ENCODE measurements at regions not wholly inside any gene's neighbourhood (a gene's known extent, or its start where the extent isn't known, plus 50 kb on each side); places are given as distances from the start of the nearest gene placed in this dataset.

DNA sequence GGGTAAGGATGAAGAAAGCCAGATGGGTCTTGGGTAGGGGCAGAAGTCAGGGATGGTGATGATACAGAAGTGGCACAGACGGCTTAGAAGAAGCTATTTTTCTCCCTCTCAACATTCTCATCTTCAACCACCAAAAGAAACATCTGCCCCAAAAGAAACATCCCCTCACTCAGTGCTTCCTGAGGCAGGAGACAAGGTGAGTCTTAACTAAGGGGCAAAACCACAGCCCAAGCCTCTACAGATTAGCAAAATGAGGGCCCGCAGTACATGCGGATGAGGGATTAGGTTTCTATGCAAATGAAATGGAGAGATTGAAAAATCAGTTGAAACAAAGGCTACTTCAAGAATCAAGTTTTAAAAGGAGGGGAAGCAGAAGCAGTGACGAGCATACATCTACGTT is 241.3 kb upstream of the CCDC196 start:
- Histone ChIP-seq H4K20me1 (ENCODE audit: insufficient read depth) (no peaks in the 10 kb centered on the region), H3K4me1 (ENCODE audit: low read depth, poor library complexity, severe bottlenecking) (no peaks in the 10 kb centered on the region), H3K4me3 (IDR thresholded peaks at IDR 0.05; ENCODE audit: insufficient read depth, low read depth, low read length) (no peak overlapping the region), H3K36me3 (ENCODE audit: insufficient read depth) (no peaks in the 10 kb centered on the region), H3K27ac (no peak overlapping the region), H3K79me2 (ENCODE audit: insufficient read depth, low read depth) (no peaks in the 10 kb centered on the region), H3K9ac (no peak overlapping the region), H2AFZ (ENCODE audit: low read depth) (no peak overlapping the region), H3K4me2 (no peak overlapping the region), H3K27me3 (ENCODE audit: insufficient read depth, low read depth) (no peaks in the 10 kb centered on the region)
- TF ChIP-seq, protein P1, sequence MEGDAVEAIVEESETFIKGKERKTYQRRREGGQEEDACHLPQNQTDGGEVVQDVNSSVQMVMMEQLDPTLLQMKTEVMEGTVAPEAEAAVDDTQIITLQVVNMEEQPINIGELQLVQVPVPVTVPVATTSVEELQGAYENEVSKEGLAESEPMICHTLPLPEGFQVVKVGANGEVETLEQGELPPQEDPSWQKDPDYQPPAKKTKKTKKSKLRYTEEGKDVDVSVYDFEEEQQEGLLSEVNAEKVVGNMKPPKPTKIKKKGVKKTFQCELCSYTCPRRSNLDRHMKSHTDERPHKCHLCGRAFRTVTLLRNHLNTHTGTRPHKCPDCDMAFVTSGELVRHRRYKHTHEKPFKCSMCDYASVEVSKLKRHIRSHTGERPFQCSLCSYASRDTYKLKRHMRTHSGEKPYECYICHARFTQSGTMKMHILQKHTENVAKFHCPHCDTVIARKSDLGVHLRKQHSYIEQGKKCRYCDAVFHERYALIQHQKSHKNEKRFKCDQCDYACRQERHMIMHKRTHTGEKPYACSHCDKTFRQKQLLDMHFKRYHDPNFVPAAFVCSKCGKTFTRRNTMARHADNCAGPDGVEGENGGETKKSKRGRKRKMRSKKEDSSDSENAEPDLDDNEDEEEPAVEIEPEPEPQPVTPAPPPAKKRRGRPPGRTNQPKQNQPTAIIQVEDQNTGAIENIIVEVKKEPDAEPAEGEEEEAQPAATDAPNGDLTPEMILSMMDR (conservative IDR thresholded peaks at IDR 0.05; ENCODE audit: low read depth, low read length) = no peak

DNA sequence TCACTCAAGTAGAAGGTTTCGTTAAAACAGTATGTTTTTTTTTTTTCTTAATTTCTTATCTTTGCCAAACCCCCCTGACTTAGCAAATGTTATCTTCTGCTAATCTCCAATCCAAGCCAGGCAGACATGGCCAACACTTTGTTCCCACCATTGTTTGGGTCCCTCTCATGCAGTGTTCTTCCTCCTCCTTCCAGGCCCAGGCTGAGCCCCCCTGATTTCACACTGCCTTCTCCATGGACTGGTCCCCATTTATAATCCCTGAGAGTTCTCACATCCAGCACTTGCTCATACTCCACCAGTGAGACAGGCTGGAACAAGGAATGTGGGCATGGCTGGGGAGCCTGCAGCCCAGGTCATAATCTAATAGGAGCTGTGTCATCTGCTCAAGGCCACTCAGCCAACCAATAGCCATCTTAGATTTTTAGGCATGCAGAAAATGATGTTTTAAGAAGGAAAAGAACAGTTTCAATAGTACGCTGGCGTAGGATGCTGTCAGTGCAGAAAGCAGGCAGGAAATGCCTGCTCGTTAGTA is 238.4 kb upstream of the CCDC196 start:
- no peak overlapping the region for H3K27ac ChIP-seq
- no peaks in the 10 kb centered on the region for H3K36me3 ChIP-seq (ENCODE audit: insufficient read depth)
- no peaks in the 10 kb centered on the region for H3K27me3 ChIP-seq (ENCODE audit: insufficient read depth, low read depth)
- no peak overlapping the region for H3K4me3 ChIP-seq (IDR thresholded peaks at IDR 0.05; ENCODE audit: insufficient read depth, low read depth, low read length)
- H3K79me2 ChIP-seq (ENCODE audit: insufficient read depth, low read depth) = no peaks in the 10 kb centered on the region
- no peaks in the 10 kb centered on the region for H3K4me1 ChIP-seq (ENCODE audit: low read depth, poor library complexity, severe bottlenecking)
- TF ChIP-seq, protein P1 (conservative IDR thresholded peaks at IDR 0.05; ENCODE audit: low read depth, low read length) = no peak
- H3K9ac ChIP-seq = no peak overlapping the region
- H2AFZ ChIP-seq (ENCODE audit: low read depth) = no peak overlapping the region
- no peaks in the 10 kb centered on the region for H4K20me1 ChIP-seq (ENCODE audit: insufficient read depth)
- H3K4me2 ChIP-seq = no peak overlapping the region

DNA sequence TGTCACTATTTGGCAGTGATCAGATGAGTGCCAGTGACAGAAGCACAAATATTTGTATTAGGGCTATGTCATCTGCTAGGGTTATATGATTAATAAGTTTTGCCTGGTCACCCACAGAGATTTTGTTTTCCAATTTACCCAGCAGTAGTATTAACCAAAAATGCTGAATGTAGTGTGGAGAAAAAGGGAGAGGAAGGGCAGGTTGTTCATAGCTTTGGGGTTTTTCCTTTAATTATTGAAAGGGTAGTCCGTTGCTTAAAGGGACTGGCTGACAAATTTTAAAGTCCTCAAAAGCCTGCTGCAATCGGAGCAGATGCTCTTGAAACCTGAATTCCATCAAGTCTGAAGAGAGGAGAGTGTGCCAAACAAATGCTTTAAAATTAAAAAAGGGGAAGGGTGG is 237.9 kb upstream of the CCDC196 start:
- H3K79me2 ChIP-seq (ENCODE audit: insufficient read depth, low read depth) = no peaks in the 10 kb centered on the region
- H3K9ac ChIP-seq = no peak overlapping the region
- no peak overlapping the region for H3K27ac ChIP-seq
- H3K4me1 ChIP-seq (ENCODE audit: low read depth, poor library complexity, severe bottlenecking) = no peaks in the 10 kb centered on the region
- no peaks in the 10 kb centered on the region for H3K36me3 ChIP-seq (ENCODE audit: insufficient read depth)
- TF ChIP-seq, protein P1 (conservative IDR thresholded peaks at IDR 0.05; ENCODE audit: low read depth, low read length) = no peak
- H2AFZ ChIP-seq (ENCODE audit: low read depth) = no peak overlapping the region
- no peaks in the 10 kb centered on the region for H3K27me3 ChIP-seq (ENCODE audit: insufficient read depth, low read depth)
- no peak overlapping the region for H3K4me3 ChIP-seq (IDR thresholded peaks at IDR 0.05; ENCODE audit: insufficient read depth, low read depth, low read length)
- no peak overlapping the region for H3K4me2 ChIP-seq
- H4K20me1 ChIP-seq (ENCODE audit: insufficient read depth) = no peaks in the 10 kb centered on the region

DNA sequence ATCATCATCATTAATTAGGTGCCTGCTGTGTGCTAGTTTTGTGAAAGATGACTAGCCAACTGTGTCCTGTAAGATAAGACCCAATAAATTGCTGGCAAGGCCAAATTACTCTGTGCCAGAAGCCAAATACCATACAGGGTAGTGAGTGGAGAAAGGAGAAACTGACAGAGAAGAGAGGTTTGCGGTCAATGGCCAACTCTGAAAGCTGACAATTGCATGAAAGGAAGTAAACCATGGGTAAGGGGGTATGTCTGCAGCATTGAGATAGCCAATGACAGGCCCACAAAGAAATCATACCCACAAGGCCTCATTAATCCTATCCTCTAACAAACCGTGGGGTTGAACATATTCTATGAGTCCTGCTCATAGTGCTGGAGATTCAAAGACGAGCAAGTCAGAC is 236.6 kb upstream of the CCDC196 start:
- H3K4me2 ChIP-seq = no peak overlapping the region
- H3K9ac ChIP-seq = no peak overlapping the region
- TF ChIP-seq, protein P1 (conservative IDR thresholded peaks at IDR 0.05; ENCODE audit: low read depth, low read length) = no peak
- no peaks in the 10 kb centered on the region for H4K20me1 ChIP-seq (ENCODE audit: insufficient read depth)
- no peaks in the 10 kb centered on the region for H3K27me3 ChIP-seq (ENCODE audit: insufficient read depth, low read depth)
- H2AFZ ChIP-seq (ENCODE audit: low read depth) = no peak overlapping the region
- H3K4me3 ChIP-seq (IDR thresholded peaks at IDR 0.05; ENCODE audit: insufficient read depth, low read depth, low read length) = no peak overlapping the region
- H3K79me2 ChIP-seq (ENCODE audit: insufficient read depth, low read depth) = no peaks in the 10 kb centered on the region
- no peak overlapping the region for H3K27ac ChIP-seq
- no peaks in the 10 kb centered on the region for H3K4me1 ChIP-seq (ENCODE audit: low read depth, poor library complexity, severe bottlenecking)
- H3K36me3 ChIP-seq (ENCODE audit: insufficient read depth) = no peaks in the 10 kb centered on the region

Data from KMS-11 (cell line).